SH-SY5Y (cell line): ENCODE measurements at regions not wholly inside any gene's neighbourhood (a gene's known extent, or its start where the extent isn't known, plus 50 kb on each side); places are given as distances from the start of the nearest gene placed in this dataset.

Experiments used
- GATA2 ChIP-seq: IDR thresholded peaks from 2 replicates; pipeline ENCODE4 v1.6.1; 2011; ENCODE audit warnings: mild to moderate bottlenecking, low read depth, low read length
- GATA3 ChIP-seq: IDR thresholded peaks from 2 replicates; pipeline ENCODE4 v1.6.1; 2011; ENCODE audit warnings: low read depth, mild to moderate bottlenecking, low read length, moderate library complexity

- no peak for TF ChIP-seq GATA2
- no peak for TF ChIP-seq GATA3
Observed at GRCh38 chr2:5379811-5380210, 312.4 kb upstream of the SOX11 start.
